ENCODE measurements at regions not wholly inside any gene's neighbourhood (a gene's known extent, or its start where the extent isn't known, plus 50 kb on each side); places are given as distances from the start of the nearest gene placed in this dataset.

- POLR2A ChIA-PET = no interaction called here
- Histone ChIP-seq H3K27me3 (ENCODE audit: control insufficient read depth, insufficient read depth, low read length) (no peaks in the 10 kb centered on the region), H3K36me3 (ENCODE audit: control insufficient read depth, insufficient read depth, low read length) (no peaks in the 10 kb centered on the region), H3K4me3 (ENCODE audit: low read depth, low read length) (no peak overlapping the region)
- no peak for DNase-seq (ENCODE audit: low read depth)
- no peak for TF ChIP-seq CTCF (IDR thresholded peaks at IDR 0.05; ENCODE audit: insufficient read depth, low read depth, low read length)
- CTCF ChIA-PET = no interaction called here
Observed at GRCh38 chr15:23846218-23846617, 159.1 kb upstream of the NDN start.

- CTCF ChIA-PET = no interaction called here
- H3K27me3 ChIP-seq (ENCODE audit: control insufficient read depth, insufficient read depth, low read length) = no peaks in the 10 kb centered on the region
- H3K4me3 ChIP-seq (ENCODE audit: low read depth, low read length) = no peak overlapping the region
- TF ChIP-seq CTCF (IDR thresholded peaks at IDR 0.05; ENCODE audit: insufficient read depth, low read depth, low read length) = no peak
- H3K36me3 ChIP-seq (ENCODE audit: control insufficient read depth, insufficient read depth, low read length) = no peaks in the 10 kb centered on the region
- POLR2A ChIA-PET = no interaction called here
- DNase-seq (ENCODE audit: low read depth) = no peak
Observed at GRCh38 chr15:23850666-23851065, 163.6 kb upstream of the NDN start.

- POLR2A ChIA-PET = no interaction called here
- no peak for DNase-seq (ENCODE audit: low read depth)
- no peak overlapping the region for H3K4me3 ChIP-seq (ENCODE audit: low read depth, low read length)
- no peaks in the 10 kb centered on the region for H3K27me3 ChIP-seq (ENCODE audit: control insufficient read depth, insufficient read depth, low read length)
- no peak for TF ChIP-seq CTCF (IDR thresholded peaks at IDR 0.05; ENCODE audit: insufficient read depth, low read depth, low read length)
- CTCF ChIA-PET = no interaction called here
- H3K36me3 ChIP-seq (ENCODE audit: control insufficient read depth, insufficient read depth, low read length) = no peaks in the 10 kb centered on the region
Observed at GRCh38 chr15:23851921-23852320, 164.8 kb upstream of the NDN start.

- no peak for DNase-seq (ENCODE audit: low read depth)
- Histone ChIP-seq H3K36me3 (ENCODE audit: control insufficient read depth, insufficient read depth, low read length) (no peaks in the 10 kb centered on the region), H3K4me3 (ENCODE audit: low read depth, low read length) (no peak overlapping the region), H3K27me3 (ENCODE audit: control insufficient read depth, insufficient read depth, low read length) (no peaks in the 10 kb centered on the region)
- CTCF ChIA-PET = no interaction called here
- POLR2A ChIA-PET = no interaction called here
- TF ChIP-seq CTCF (IDR thresholded peaks at IDR 0.05; ENCODE audit: insufficient read depth, low read depth, low read length) = no peak
Observed at GRCh38 chr15:23853286-23853685, 166.2 kb upstream of the NDN start.

GRCh38 chr15:23854203-23854911 is 167.3 kb upstream of the NDN start:
- Histone ChIP-seq H3K4me3 (ENCODE audit: low read depth, low read length) (no peak overlapping the region), H3K27me3 (ENCODE audit: control insufficient read depth, insufficient read depth, low read length) (no peaks in the 10 kb centered on the region), H3K36me3 (ENCODE audit: control insufficient read depth, insufficient read depth, low read length) (no peaks in the 10 kb centered on the region)
- no peak for TF ChIP-seq CTCF (IDR thresholded peaks at IDR 0.05; ENCODE audit: insufficient read depth, low read depth, low read length)
- no peak for DNase-seq (ENCODE audit: low read depth)
- ChIA-PET POLR2A (no interaction called here), CTCF (no interaction called here)
